Transverse colon (tissue), 4 donors: ENCODE measurements at regions not wholly inside any gene's neighbourhood (a gene's known extent, or its start where the extent isn't known, plus 50 kb on each side); places are given as distances from the start of the nearest gene placed in this dataset.
"Not testable (repeated sequence)": the region's sequence is repeated elsewhere in the genome, so short reads cannot be mapped to it uniquely, and the experiment has no call there.

Experiments used
- DNase-seq: peaks from one replicate; pipeline ENCODE4 v3.0.0-alpha.2; 2019
- H3K27ac ChIP-seq, 4 donors: fragments of 200-600 bp; sonication (generic); 2 replicates each; pipeline ENCODE4 v1.5.1; 2016 to 2018; ENCODE audit warnings: inconsistent platforms in 4 of 4
- H3K27me3 ChIP-seq: fragments of 200-600 bp; sonication (generic); 2 replicates; pipeline ENCODE4 v1.5.1; 2017; ENCODE audit warnings: inconsistent platforms
- H3K36me3 ChIP-seq, 4 donors: fragments of 200-600 bp; sonication (generic); 2 replicates each; pipeline ENCODE4 v1.5.1; 2017 to 2019; ENCODE audit warnings: inconsistent platforms in 4 of 4
- H3K4me1 ChIP-seq, 4 donors: fragments of 200-600 bp; sonication (generic); 2 replicates each; pipeline ENCODE4 v1.5.1; 2017 to 2020; ENCODE audit warnings: inconsistent platforms in 4 of 4
- H3K4me3 ChIP-seq, 4 donors: fragments of 200-600 bp; sonication (generic); 1 replicate in 1 of 4; 2 replicates in 3 of 4; pipeline versions ENCODE4 v1.5.1 to v1.6.1; 2017 to 2019; ENCODE audit warnings: inconsistent platforms in 4 of 4
- H3K9me3 ChIP-seq, 2 donors: fragments of 200-600 bp; sonication (generic); 2 replicates each; pipeline ENCODE4 v1.5.1; 2017 to 2019; ENCODE audit warnings: inconsistent platforms in 2 of 2
- EP300 ChIP-seq: sonication (generic); formaldehyde crosslinking; IDR thresholded peaks from one replicate; pipeline ENCODE4 v1.6.1; 2017; ENCODE audit warnings: antibody characterized with exemption, low read depth
- POLR2A ChIP-seq: fragments of 450-650 bp; IDR thresholded peaks from one replicate; pipeline ENCODE4 v1.6.1; 2016; ENCODE audit warnings: antibody characterized with exemption, mild to moderate bottlenecking, moderate library complexity
- POLR2AphosphoS5 ChIP-seq, 3 donors: sonication (generic); formaldehyde crosslinking; IDR thresholded peaks; one replicate each; pipeline ENCODE4 v1.6.1; 2016; ENCODE audit warnings: antibody characterized with exemption in 3 of 3
- whole genome bisulfite sequencing, 2 donors: methylation state at CpG; one replicate each; pipeline ENCODE4 v1.1.5; 2018; ENCODE audit warnings: low coverage in 1 of 2; 5-methylcytosine and 5-hydroxymethylcytosine counted together
- in situ Hi-C, 4 donors: fragments of 200-750 bp; cut with MboI; loops; one replicate each; pipeline versions ENCODE4 v1.15.0 to v1.15.1; 2017; ENCODE audit warnings: low sequenced_read_pairs in 3 of 4, low pct_ligation_motif_present in 1 of 4, low pct_unique_long_range_greater_than_20kb in 1 of 4
- intact Hi-C: fragments of 100-400 bp; cut with DNase I; formaldehyde crosslinking; loops from one replicate; pipeline ENCODE4 v1.15.1; 2023; ENCODE audit warnings: low total_unique reads
- TF ChIP-seq, protein P1 (sequence below), 5 experiments: fragments of 200-600 bp in 3 of 5; fragments of 450-650 bp in 2 of 5; sonication (generic) in 3 of 5; IDR thresholded peaks; 1 replicate in 2 of 5; 2 replicates in 3 of 5; pipeline ENCODE4 v1.5.1; 2016 to 2017; ENCODE audit warnings: antibody characterized with exemption in 5 of 5, inconsistent platforms in 3 of 5, mild to moderate bottlenecking in 2 of 5, moderate library complexity in 1 of 5

DNA sequence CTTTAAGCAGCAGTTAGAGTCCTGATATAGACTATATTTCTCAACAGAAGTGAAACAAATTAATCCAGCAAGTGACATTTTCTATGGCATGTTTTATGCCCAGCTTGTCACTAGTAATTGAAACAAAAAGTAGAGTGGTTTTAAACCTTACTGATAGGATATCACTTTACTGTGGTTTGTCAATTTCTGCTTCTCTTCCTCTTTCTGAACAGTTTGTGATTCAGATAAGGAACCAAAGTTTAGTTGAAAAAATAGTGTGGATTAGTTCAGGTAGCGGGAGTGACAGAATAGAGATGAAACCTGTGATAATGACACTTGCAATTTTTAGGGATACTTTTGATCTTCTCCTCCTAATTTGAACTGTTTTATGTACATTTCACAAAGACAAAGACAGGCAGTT, 485.7 kb upstream of the EDIL3 start:
- WGBS, 2 donors: 0% methylated on average over 1 of the region's 1 CpG
- Histone ChIP-seq H3K4me3 (no peak overlapping the region), H3K9me3 (no peaks in the 10 kb centered on the region), H3K4me1 (no peaks in the 10 kb centered on the region), H3K36me3 (no peaks in the 10 kb centered on the region), H3K27me3 (no peaks in the 10 kb centered on the region), H3K27ac (no peak overlapping the region)
- TF ChIP-seq POLR2AphosphoS5 (IDR thresholded peaks at IDR 0.05): no peak
- no peak for TF ChIP-seq POLR2A
- TF ChIP-seq, protein P1, sequence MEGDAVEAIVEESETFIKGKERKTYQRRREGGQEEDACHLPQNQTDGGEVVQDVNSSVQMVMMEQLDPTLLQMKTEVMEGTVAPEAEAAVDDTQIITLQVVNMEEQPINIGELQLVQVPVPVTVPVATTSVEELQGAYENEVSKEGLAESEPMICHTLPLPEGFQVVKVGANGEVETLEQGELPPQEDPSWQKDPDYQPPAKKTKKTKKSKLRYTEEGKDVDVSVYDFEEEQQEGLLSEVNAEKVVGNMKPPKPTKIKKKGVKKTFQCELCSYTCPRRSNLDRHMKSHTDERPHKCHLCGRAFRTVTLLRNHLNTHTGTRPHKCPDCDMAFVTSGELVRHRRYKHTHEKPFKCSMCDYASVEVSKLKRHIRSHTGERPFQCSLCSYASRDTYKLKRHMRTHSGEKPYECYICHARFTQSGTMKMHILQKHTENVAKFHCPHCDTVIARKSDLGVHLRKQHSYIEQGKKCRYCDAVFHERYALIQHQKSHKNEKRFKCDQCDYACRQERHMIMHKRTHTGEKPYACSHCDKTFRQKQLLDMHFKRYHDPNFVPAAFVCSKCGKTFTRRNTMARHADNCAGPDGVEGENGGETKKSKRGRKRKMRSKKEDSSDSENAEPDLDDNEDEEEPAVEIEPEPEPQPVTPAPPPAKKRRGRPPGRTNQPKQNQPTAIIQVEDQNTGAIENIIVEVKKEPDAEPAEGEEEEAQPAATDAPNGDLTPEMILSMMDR (IDR thresholded peaks at IDR 0.05): no peak
- no peak for TF ChIP-seq EP300
- in situ Hi-C loops (no loop called here), intact Hi-C loops (no loop called here)
- no peak for DNase-seq

DNA sequence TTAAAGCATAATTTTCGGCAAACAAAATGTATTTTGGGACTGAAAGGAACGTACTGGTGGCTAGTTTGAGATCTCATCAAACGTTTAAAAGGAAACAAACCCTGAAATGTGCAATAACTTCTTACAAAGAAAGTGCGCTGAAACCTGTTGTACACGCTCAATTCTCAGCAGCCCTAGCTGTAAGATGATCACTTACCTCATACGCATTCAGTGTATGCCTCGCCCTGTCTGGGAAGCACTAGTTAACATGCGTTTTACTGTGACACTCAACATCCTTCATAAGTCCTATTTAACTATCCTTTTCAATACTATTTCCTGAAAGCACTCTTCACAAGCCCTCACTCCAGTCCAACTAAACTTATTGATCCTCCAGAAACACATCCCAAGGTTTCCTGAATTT, 485.0 kb upstream of the EDIL3 start:
- DNase-seq: no peak
- TF ChIP-seq, protein P1 (IDR thresholded peaks at IDR 0.05): no peak
- TF ChIP-seq POLR2AphosphoS5 (IDR thresholded peaks at IDR 0.05): no peak
- TF ChIP-seq POLR2A: no peak
- TF ChIP-seq EP300: no peak
- no peaks in the 10 kb centered on the region for H3K4me1 ChIP-seq
- H3K4me3 ChIP-seq: no peak overlapping the region
- WGBS, 2 donors: 69% methylated on average over 6 to 8 of the region's 8 CpGs
- H3K9me3 ChIP-seq: no peaks in the 10 kb centered on the region
- intact Hi-C loops: no loop called here
- H3K27ac ChIP-seq: no peak overlapping the region
- in situ Hi-C loops: no loop called here
- no peaks in the 10 kb centered on the region for H3K27me3 ChIP-seq
- no peaks in the 10 kb centered on the region for H3K36me3 ChIP-seq

DNA sequence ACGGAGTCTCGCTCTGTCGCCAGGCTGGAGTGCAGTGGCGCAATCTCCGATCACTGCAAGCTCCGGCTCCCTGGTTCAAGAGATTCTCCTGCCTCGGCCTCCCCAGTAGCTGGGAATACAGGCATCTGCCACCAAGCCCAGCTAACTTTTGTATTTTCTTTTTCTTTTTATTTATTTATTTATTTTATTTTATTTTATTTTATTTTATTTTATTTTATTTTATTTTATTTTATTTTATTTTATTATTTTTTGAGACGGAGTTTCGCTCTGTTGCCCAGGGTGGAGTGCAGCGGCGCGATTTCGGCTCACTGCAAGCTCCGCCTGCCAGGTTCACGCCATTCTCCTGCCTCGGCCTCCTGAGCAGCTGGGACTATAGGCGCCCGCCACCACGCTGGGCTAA, 479.3 kb upstream of the EDIL3 start:
- H3K4me1 ChIP-seq, H3K27me3 ChIP-seq, intact Hi-C loops, H3K9me3 ChIP-seq, H3K36me3 ChIP-seq, H3K27ac ChIP-seq, in situ Hi-C loops, DNase-seq, H3K4me3 ChIP-seq: not testable (repeated sequence)
- WGBS, 2 donors: 80 to 96% methylated on average over 12 to 19 of the region's 19 CpGs

DNA sequence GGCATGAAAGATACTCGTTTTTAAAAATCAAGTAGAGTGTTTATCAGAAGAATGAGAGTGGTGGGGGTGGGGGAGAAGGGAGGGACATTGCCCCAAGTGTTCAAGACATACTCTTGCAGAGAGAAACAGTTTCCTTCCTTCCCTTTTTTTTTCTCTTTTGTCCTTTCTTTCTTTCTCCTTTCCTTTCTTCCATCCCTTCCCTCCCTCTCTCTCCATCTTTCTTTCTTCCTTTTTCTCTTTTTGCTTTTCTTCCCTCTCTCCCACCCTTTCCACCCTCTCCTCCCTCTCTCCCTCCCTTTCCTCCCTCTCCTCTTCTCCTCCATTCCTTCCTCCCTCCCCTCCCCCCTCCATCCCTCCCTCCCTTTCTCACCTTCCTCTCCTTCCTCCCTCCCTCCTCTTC, 478.3 kb upstream of the EDIL3 start:
- no peak for DNase-seq
- H3K4me1 ChIP-seq: no peaks in the 10 kb centered on the region
- no peaks in the 10 kb centered on the region for H3K36me3 ChIP-seq
- TF ChIP-seq POLR2AphosphoS5 (IDR thresholded peaks at IDR 0.05) (no peak), EP300 (no peak), POLR2A (no peak)
- TF ChIP-seq, protein P1 (IDR thresholded peaks at IDR 0.05): no peak
- no peak overlapping the region for H3K4me3 ChIP-seq
- H3K9me3 ChIP-seq: no peaks in the 10 kb centered on the region
- in situ Hi-C loops (no loop called here), intact Hi-C loops (no loop called here)
- 26 to 43% methylated on average over 1 of the region's 1 CpG for WGBS, 2 donors
- no peak overlapping the region for H3K27ac ChIP-seq
- H3K27me3 ChIP-seq: no peaks in the 10 kb centered on the region

DNA sequence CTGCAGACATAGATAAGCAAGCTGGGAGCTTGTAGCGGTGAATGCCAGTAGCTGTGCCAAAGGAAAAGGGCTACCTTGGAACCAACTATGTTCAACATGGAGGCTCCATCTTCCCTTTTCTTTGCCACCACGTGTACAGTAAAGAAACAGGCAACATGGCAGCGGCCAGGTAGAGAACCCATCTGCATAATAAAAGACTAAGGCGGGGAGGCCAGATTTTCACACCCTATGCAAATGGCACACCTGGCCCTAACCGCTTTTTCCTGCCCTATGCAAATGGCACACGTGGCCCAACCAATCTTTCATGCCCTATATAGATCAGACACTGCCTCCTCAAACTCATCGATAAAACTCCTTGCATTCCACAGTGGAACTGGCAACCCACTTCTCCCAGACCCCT, 477.5 kb upstream of the EDIL3 start:
- 69 to 73% methylated on average over 6 to 7 of the region's 7 CpGs for WGBS, 2 donors
- Histone ChIP-seq H3K27ac (no peak overlapping the region), H3K4me1 (no peaks in the 10 kb centered on the region), H3K36me3 (no peaks in the 10 kb centered on the region), H3K9me3 (peaks cover 0 to 1% of the 10 kb centered on the region in 2 donors), H3K4me3 (no peak overlapping the region), H3K27me3 (no peaks in the 10 kb centered on the region)
- intact Hi-C loops (no loop called here), in situ Hi-C loops (no loop called here)
- DNase-seq: no peak
- TF ChIP-seq, protein P1 (IDR thresholded peaks at IDR 0.05): no peak
- TF ChIP-seq POLR2AphosphoS5 (IDR thresholded peaks at IDR 0.05) (no peak), POLR2A (no peak), EP300 (no peak)
